Prostate gland (tissue), 2 donors: ENCODE measurements at regions not wholly inside any gene's neighbourhood (a gene's known extent, or its start where the extent isn't known, plus 50 kb on each side); places are given as distances from the start of the nearest gene placed in this dataset.
"Not testable (repeated sequence)": the region's sequence is repeated elsewhere in the genome, so short reads cannot be mapped to it uniquely, and the experiment has no call there.

ENCODE experiments used
- DNase-seq: peaks from one replicate; pipeline ENCODE4 v3.0.0-alpha.2; 2019; ENCODE audit warnings: low spot score
- H3K27ac ChIP-seq, 2 donors: fragments of 200-600 bp; sonication (generic); 2 replicates each; pipeline ENCODE4 v1.5.1; 2017 to 2019
- H3K27me3 ChIP-seq: fragments of 200-600 bp; sonication (generic); replicated peaks from 2 replicates; pipeline ENCODE4 v1.5.1; 2019; ENCODE audit not compliant: insufficient read depth
- H3K36me3 ChIP-seq, 2 donors: fragments of 200-600 bp; sonication (generic); 1 replicate in 1 of 2; 2 replicates in 1 of 2; pipeline versions ENCODE4 v1.5.1 to v1.8.1; 2017 to 2019
- H3K4me1 ChIP-seq: fragments of 200-600 bp; sonication (generic); replicated peaks from 2 replicates; pipeline ENCODE4 v1.5.1; 2019
- H3K4me3 ChIP-seq, 2 donors: fragments of 200-600 bp; sonication (generic); 2 replicates each; pipeline ENCODE4 v1.5.1; 2017 to 2019
- H3K9me3 ChIP-seq: fragments of 200-600 bp; sonication (generic); 2 replicates; pipeline ENCODE4 v1.5.1; 2017
- CTCF ChIP-seq, 4 experiments: fragments of 200-600 bp in 2 of 4; fragments of 450-650 bp in 2 of 4; sonication (generic) in 2 of 4; IDR thresholded peaks; 1 replicate in 3 of 4; 2 replicates in 1 of 4; pipeline ENCODE4 v1.5.1; 2016 to 2019; ENCODE audit warnings: antibody characterized with exemption in 4 of 4, mild to moderate bottlenecking in 2 of 4, moderate library complexity in 2 of 4
- POLR2A ChIP-seq: fragments of 450-650 bp; IDR thresholded peaks from one replicate; pipeline ENCODE4 v1.6.1; 2016; ENCODE audit warnings: antibody characterized with exemption, mild to moderate bottlenecking
- POLR2AphosphoS5 ChIP-seq: sonication (generic); formaldehyde crosslinking; IDR thresholded peaks from one replicate; pipeline ENCODE4 v1.6.1; 2017; ENCODE audit warnings: antibody characterized with exemption
- WGBS: methylation state at CpG from one replicate; pipeline ENCODE4 v1.1.5; 2018; 5-methylcytosine and 5-hydroxymethylcytosine counted together
- intact Hi-C: fragments of 100-400 bp; cut with DNase I; formaldehyde crosslinking; loops from one replicate; pipeline ENCODE4 v1.14.2; 2022

GRCh38 chr14:86780461-86780860 is 1212.5 kb downstream of the GALC start:
- Histone ChIP-seq H3K4me3 (no peak overlapping the region), H3K9me3 (no peaks in the 10 kb centered on the region), H3K4me1 (no peaks in the 10 kb centered on the region), H3K27me3 (no peaks in the 10 kb centered on the region), H3K36me3 (no peaks in the 10 kb centered on the region), H3K27ac (no peak overlapping the region)
- WGBS: 78% methylated on average over 2 of the region's 2 CpGs
- TF ChIP-seq CTCF (IDR thresholded peaks at IDR 0.05) (no peak), POLR2A (no peak), POLR2AphosphoS5 (no peak)
- DNase-seq: no peak
- intact Hi-C loops: no loop called here

- no peak for TF ChIP-seq CTCF (IDR thresholded peaks at IDR 0.05)
- TF ChIP-seq POLR2AphosphoS5: no peak
- no peak for TF ChIP-seq POLR2A
- Histone ChIP-seq H3K9me3 (no peaks in the 10 kb centered on the region), H3K36me3 (no peaks in the 10 kb centered on the region), H3K4me1 (no peaks in the 10 kb centered on the region), H3K27me3 (no peaks in the 10 kb centered on the region), H3K27ac (no peak overlapping the region), H3K4me3 (no peak overlapping the region)
- intact Hi-C loops: no loop called here
- no peak for DNase-seq
- WGBS: 97% methylated on average over 1 of the region's 1 CpG
These were observed 1213.6 kb downstream of the GALC start for GRCh38 chr14:86779416-86779815.

GRCh38 chr14:86777963-86778602 is 1214.9 kb downstream of the GALC start:
- TF ChIP-seq POLR2A (no peak), CTCF (IDR thresholded peaks at IDR 0.05) (no peak), POLR2AphosphoS5 (no peak)
- DNase-seq: no peak
- Histone ChIP-seq H3K9me3 (no peaks in the 10 kb centered on the region), H3K27ac (no peak overlapping the region), H3K4me1 (no peaks in the 10 kb centered on the region), H3K4me3 (no peak overlapping the region), H3K36me3 (no peaks in the 10 kb centered on the region), H3K27me3 (no peaks in the 10 kb centered on the region)
- intact Hi-C loops: no loop called here
- WGBS: 41% methylated on average over 2 of the region's 2 CpGs

GRCh38 chr14:86775896-86776295 is 1217.1 kb downstream of the GALC start:
- H3K4me3 ChIP-seq, H3K4me1 ChIP-seq, H3K27me3 ChIP-seq, H3K27ac ChIP-seq, DNase-seq, H3K9me3 ChIP-seq, H3K36me3 ChIP-seq, intact Hi-C loops: not testable (repeated sequence)
- 86% methylated on average over 3 of the region's 3 CpGs for WGBS

- no peaks in the 10 kb centered on the region for H3K9me3 ChIP-seq
- no peak overlapping the region for H3K27ac ChIP-seq
- no peaks in the 10 kb centered on the region for H3K36me3 ChIP-seq
- no peaks in the 10 kb centered on the region for H3K27me3 ChIP-seq
- H3K4me1 ChIP-seq: no peaks in the 10 kb centered on the region
- WGBS: 88% methylated on average over 2 of the region's 2 CpGs
- DNase-seq: no peak
- H3K4me3 ChIP-seq: no peak overlapping the region
- TF ChIP-seq POLR2AphosphoS5: no peak
- TF ChIP-seq CTCF (IDR thresholded peaks at IDR 0.05): no peak
- no peak for TF ChIP-seq POLR2A
- intact Hi-C loops: no loop called here
These were observed 1218.1 kb downstream of the GALC start for GRCh38 chr14:86774916-86775315.
